Right lobe of liver (tissue), 6 donors: ENCODE measurements at regions not wholly inside any gene's neighbourhood (a gene's known extent, or its start where the extent isn't known, plus 50 kb on each side); places are given as distances from the start of the nearest gene placed in this dataset.
"Not testable (repeated sequence)": the region's sequence is repeated elsewhere in the genome, so short reads cannot be mapped to it uniquely, and the experiment has no call there.

Experiments used
- ATAC-seq, 4 donors: fragments of 200-7000 bp; cut with Tn5 transposase; one replicate each; pipeline ENCODE4 v1.9.1; 2020; ENCODE audit warnings: mild to moderate bottlenecking in 4 of 4, moderate library complexity in 4 of 4
- DNase-seq, 3 donors: peaks; one replicate each; pipeline ENCODE4 v3.0.0-alpha.2; 2020
- H3K27ac ChIP-seq, 3 donors: fragments of 200-600 bp; one replicate each; pipeline ENCODE4 v1.8.0; 2022
- H3K27me3 ChIP-seq, 2 donors: fragments of 200-600 bp; one replicate each; pipeline ENCODE4 v1.8.0; 2022
- H3K36me3 ChIP-seq, 4 donors: fragments of 200-600 bp; sonication (generic) in 1 of 4; one replicate each; pipeline versions ENCODE4 v1.5.1 to v1.8.0; 2017 to 2022; ENCODE audit warnings: control low read depth in 1 of 4
- H3K4me1 ChIP-seq, 4 donors: fragments of 200-600 bp; sonication (generic) in 1 of 4; one replicate each; pipeline versions ENCODE4 v1.5.1 to v1.8.0; 2017 to 2022; ENCODE audit warnings: control low read depth in 1 of 4
- H3K4me3 ChIP-seq, 3 donors: fragments of 200-600 bp; one replicate each; pipeline ENCODE4 v1.8.0; 2022
- H3K9me3 ChIP-seq, 4 donors: fragments of 200-600 bp; sonication (generic) in 1 of 4; one replicate each; pipeline versions ENCODE4 v1.5.1 to v1.8.0; 2017 to 2022; ENCODE audit warnings: control low read depth in 1 of 4
- POLR2A ChIP-seq: fragments of 450-650 bp; IDR thresholded peaks from one replicate; pipeline ENCODE4 v1.6.1; 2017; ENCODE audit warnings: antibody characterized with exemption, mild to moderate bottlenecking
- WGBS: methylation state at CpG from one replicate; pipeline ENCODE4 v1.1.6; 2018; ENCODE audit warnings: low coverage, low lambda C conversion rate; ENCODE audit not compliant: insufficient coverage; ENCODE audit errors: missing lambda C conversion rate; 5-methylcytosine and 5-hydroxymethylcytosine counted together
- intact Hi-C, 2 donors: fragments of 100-400 bp; cut with DNase I; formaldehyde crosslinking; loops; one replicate each; pipeline versions ENCODE4 v1.11.2 to v1.14.1; 2022
- TF ChIP-seq, protein P1 (sequence below), 4 donors: fragments of 200-600 bp in 3 of 4; fragments of 450-650 bp in 1 of 4; IDR thresholded peaks; one replicate each; pipeline versions ENCODE4 v1.5.1 to v1.8.0; 2016 to 2022; ENCODE audit warnings: antibody characterized with exemption in 4 of 4, mild to moderate bottlenecking in 2 of 4
- donor health status: DM: no; HTN: yes; CAD: no.
- donor health status: DM: no; HTN: no; CAD: no.
- donor health status: DM: no; HTN: no; CAD: no.
- donor health status: DM: no; HTN: yes; CAD: no.
- donor health status: DM: no; HTN: yes; CAD: no.

DNA sequence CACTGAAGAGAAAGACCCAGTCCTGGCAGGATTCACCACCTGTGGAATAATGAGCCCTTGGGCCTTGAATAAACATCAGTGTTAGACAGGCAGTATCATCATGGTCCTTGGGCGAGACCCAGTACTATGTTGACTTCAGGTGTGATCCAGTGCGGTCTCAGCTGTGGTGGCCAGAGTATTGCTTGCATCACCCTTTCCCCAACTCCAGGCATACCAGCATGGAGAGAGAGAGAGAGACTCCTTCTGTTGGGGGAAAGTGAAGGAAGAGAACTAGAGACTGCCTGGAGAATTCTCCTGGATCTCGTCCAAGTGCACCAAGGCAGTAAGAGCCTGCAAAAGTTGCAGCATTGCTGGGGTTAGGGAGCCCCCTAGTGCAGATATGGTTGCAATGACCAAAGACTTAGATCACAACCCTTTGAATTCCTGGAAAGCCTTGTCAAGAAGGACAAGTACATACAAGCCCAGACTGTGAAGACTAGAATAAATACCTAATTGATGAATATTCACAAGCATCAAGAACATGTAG lies 61.1 kb upstream of the VAMP7 start:
- Histone ChIP-seq H3K36me3 (no peaks in the 10 kb centered on the region), H3K4me1 (no peaks in the 10 kb centered on the region), H3K27ac (no peak overlapping the region), H3K4me3 (no peak overlapping the region), H3K27me3 (no peaks in the 10 kb centered on the region), H3K9me3 (no peaks in the 10 kb centered on the region)
- intact Hi-C loops = no loop called here
- TF ChIP-seq, protein P1, sequence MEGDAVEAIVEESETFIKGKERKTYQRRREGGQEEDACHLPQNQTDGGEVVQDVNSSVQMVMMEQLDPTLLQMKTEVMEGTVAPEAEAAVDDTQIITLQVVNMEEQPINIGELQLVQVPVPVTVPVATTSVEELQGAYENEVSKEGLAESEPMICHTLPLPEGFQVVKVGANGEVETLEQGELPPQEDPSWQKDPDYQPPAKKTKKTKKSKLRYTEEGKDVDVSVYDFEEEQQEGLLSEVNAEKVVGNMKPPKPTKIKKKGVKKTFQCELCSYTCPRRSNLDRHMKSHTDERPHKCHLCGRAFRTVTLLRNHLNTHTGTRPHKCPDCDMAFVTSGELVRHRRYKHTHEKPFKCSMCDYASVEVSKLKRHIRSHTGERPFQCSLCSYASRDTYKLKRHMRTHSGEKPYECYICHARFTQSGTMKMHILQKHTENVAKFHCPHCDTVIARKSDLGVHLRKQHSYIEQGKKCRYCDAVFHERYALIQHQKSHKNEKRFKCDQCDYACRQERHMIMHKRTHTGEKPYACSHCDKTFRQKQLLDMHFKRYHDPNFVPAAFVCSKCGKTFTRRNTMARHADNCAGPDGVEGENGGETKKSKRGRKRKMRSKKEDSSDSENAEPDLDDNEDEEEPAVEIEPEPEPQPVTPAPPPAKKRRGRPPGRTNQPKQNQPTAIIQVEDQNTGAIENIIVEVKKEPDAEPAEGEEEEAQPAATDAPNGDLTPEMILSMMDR (IDR thresholded peaks at IDR 0.05) = peak; percentile 59 to 67 (median 62)
- no peak for TF ChIP-seq POLR2A
- 33% methylated on average over 2 of the region's 3 CpGs for WGBS
- ATAC-seq (peak; percentile 86 to 90 (median 88)), DNase-seq (peak in 2 of 3 donors; percentile 27 to 70)

DNA sequence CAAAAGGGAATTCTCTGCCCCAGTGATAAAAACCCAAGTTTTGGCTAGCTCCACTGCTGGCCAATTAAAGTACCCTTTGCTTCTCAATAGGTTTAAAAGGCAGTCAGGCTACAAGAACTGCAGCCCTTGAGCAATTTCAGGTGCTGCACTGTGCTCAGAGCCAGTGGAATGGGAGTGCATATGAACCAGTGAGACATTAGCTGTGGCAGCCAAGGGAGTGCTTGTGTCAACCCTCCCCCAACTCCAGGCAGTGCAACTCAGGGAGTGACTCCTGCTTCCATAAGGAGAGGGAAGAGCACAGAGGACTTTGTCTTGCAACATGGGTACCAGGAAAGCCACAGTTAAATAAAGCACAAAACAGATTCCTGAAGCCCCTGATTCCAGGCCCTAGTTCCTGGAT lies 61.6 kb upstream of the VAMP7 start:
- Histone ChIP-seq H3K4me3 (no peak overlapping the region), H3K27me3 (no peaks in the 10 kb centered on the region), H3K27ac (no peak overlapping the region), H3K36me3 (no peaks in the 10 kb centered on the region), H3K4me1 (no peaks in the 10 kb centered on the region), H3K9me3 (no peaks in the 10 kb centered on the region)
- intact Hi-C loops = no loop called here
- DNase-seq (no peak), ATAC-seq (no peak)
- TF ChIP-seq, protein P1 (IDR thresholded peaks at IDR 0.05) = no peak
- TF ChIP-seq POLR2A = no peak

DNA sequence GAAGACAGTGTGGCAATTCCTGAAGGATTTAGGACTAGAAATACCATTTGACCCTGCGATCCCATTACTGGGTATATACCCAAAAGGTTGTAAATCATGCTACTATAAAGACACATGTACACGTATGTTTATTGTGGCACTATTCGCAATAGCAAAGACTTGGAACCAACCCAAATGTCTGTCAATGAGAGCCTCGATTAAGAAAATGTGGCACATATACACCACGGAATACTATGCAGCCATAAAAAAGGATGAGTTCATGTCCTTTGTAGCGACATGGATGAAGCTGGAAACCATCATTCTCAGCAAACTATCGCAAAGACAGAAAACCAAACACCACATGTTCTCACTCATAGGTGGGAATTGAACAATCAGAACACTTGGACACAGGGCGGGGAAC lies 66.8 kb upstream of the VAMP7 start:
- intact Hi-C loops, DNase-seq, ATAC-seq, H3K36me3 ChIP-seq, H3K27me3 ChIP-seq, H3K4me1 ChIP-seq, H3K4me3 ChIP-seq, H3K9me3 ChIP-seq, H3K27ac ChIP-seq: not testable (repeated sequence)
- WGBS = 77% methylated on average over 8 of the region's 8 CpGs

DNA sequence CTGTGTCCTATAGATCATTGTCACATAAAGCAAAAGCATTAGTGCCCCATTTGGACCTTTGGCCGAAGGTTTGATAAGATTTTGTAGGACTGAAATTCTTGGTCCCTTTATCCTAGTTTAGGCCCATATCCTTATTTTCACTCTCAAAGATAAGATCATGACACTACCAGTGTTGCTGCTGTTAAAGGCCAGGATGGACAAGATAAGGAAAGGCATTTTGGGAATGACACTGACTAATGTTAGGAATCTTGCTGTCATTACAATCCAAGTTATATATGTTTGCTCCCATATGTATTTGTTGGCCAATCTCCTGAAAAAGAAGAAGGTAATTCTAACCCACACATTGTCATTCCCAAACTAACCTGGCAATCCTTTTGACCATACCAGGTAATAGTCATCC lies 101.3 kb upstream of the VAMP7 start:
- no peaks in the 10 kb centered on the region for H3K9me3 ChIP-seq
- no peaks in the 10 kb centered on the region for H3K27me3 ChIP-seq
- no peaks in the 10 kb centered on the region for H3K4me1 ChIP-seq
- intact Hi-C loops = no loop called here
- TF ChIP-seq, protein P1 (IDR thresholded peaks at IDR 0.05) = no peak
- no peaks in the 10 kb centered on the region for H3K36me3 ChIP-seq
- DNase-seq = no peak
- ATAC-seq = no peak
- no peak overlapping the region for H3K4me3 ChIP-seq
- no peak overlapping the region for H3K27ac ChIP-seq
- WGBS = 50% methylated on average over 1 of the region's 1 CpG

DNA sequence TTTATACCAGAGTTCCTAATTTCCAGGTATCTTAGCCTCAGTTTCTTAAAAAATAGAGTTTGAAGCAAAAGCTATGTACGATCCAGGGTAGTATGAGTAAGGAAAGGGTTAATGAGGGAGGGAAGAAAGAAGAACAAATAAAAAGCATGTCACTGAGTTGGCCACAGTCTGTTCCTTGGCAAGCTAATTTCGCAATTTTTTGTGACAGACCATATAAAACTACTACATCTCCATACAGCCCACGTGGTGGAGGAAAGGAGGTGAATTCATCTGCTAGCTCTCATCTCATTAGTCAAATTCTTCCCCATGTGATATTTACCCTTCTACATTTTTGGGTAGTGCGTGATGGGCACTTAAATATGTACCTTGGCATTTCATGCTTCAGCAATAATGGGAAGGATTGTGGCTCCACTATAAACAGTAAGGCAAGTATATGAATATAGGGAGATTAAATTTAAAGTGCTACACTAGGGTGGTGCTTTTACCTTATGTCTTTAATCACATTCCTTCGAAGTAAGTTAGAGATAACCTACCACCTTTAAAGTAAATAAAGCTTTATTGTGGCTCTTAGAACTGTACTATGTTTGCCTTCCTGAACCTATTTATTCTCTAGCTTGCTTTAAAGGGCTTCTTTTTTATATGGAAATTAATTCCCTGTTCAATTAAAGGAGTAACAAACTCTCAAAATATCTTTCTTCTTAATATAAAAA lies 102.1 kb upstream of the VAMP7 start:
- Histone ChIP-seq H3K36me3 (no peaks in the 10 kb centered on the region), H3K27me3 (no peaks in the 10 kb centered on the region), H3K27ac (no peak overlapping the region), H3K9me3 (no peaks in the 10 kb centered on the region), H3K4me1 (no peaks in the 10 kb centered on the region), H3K4me3 (no peak overlapping the region)
- ATAC-seq = no peak
- TF ChIP-seq, protein P1 (IDR thresholded peaks at IDR 0.05) = no peak
- TF ChIP-seq POLR2A = no peak
- intact Hi-C loops = no loop called here
- DNase-seq = no peak
- 49% methylated on average over 5 of the region's 5 CpGs for WGBS
